HG03469 (cell line): ENCODE measurements at regions not wholly inside any gene's neighbourhood (a gene's known extent, or its start where the extent isn't known, plus 50 kb on each side); places are given as distances from the start of the nearest gene placed in this dataset.

Source experiments
- ATAC-seq: cut with Tn5 transposase; IDR thresholded peaks from one replicate; pipeline ENCODE4 v1.9.1; 2021; ENCODE audit warnings: mild to moderate bottlenecking, moderate library complexity, moderate number of reproducible peaks; ENCODE audit not compliant: unreplicated experiment

GRCh38 chr7:45990276-45990675, 69.2 kb upstream of the IGFBP3 start:
- ATAC-seq: no peak

GRCh38 chr7:45988405-45989057, 67.5 kb upstream of the IGFBP3 start:
- no peak for ATAC-seq

GRCh38 chr7:45987521-45988290, 66.6 kb upstream of the IGFBP3 start:
- ATAC-seq: no peak

- ATAC-seq: no peak
Measured at GRCh38 chr7:45986355-45987298, 65.6 kb upstream of the IGFBP3 start.

- no peak for ATAC-seq
Measured at GRCh38 chr7:45985902-45986301, 64.8 kb upstream of the IGFBP3 start.

- ATAC-seq: no peak
Measured at GRCh38 chr7:45984386-45985295, 63.6 kb upstream of the IGFBP3 start.

GRCh38 chr7:45983720-45984255, 62.7 kb upstream of the IGFBP3 start:
- ATAC-seq: no peak

- ATAC-seq: no peak
Measured at GRCh38 chr7:45982907-45983719, 62.0 kb upstream of the IGFBP3 start.

- ATAC-seq: no peak
Measured at GRCh38 chr7:45982132-45982531, 61.1 kb upstream of the IGFBP3 start.

GRCh38 chr7:45980973-45981372, 59.9 kb upstream of the IGFBP3 start:
- no peak for ATAC-seq

GRCh38 chr7:45980181-45980905, 59.3 kb upstream of the IGFBP3 start:
- no peak for ATAC-seq

- ATAC-seq: no peak
Measured at GRCh38 chr7:45979275-45980180, 58.5 kb upstream of the IGFBP3 start.

GRCh38 chr7:45978731-45979211, 57.7 kb upstream of the IGFBP3 start:
- ATAC-seq: no peak

GRCh38 chr7:45978010-45978681, 57.1 kb upstream of the IGFBP3 start:
- ATAC-seq: no peak

- ATAC-seq: no peak
Measured at GRCh38 chr7:45977256-45977780, 56.2 kb upstream of the IGFBP3 start.

GRCh38 chr7:45976485-45976856, 55.4 kb upstream of the IGFBP3 start:
- ATAC-seq: no peak
